KOPT-K1 (cell line): ENCODE measurements at regions not wholly inside any gene's neighbourhood (a gene's known extent, or its start where the extent isn't known, plus 50 kb on each side); places are given as distances from the start of the nearest gene placed in this dataset.
A peak's percentile ranks its signal among the peaks of the same experiment; 100 is the strongest.
"Not testable (repeated sequence)": the region's sequence is repeated elsewhere in the genome, so short reads cannot be mapped to it uniquely, and the experiment has no call there.

Experiments
- H3K27ac ChIP-seq: fragments of 200-600 bp; sonication (generic); 2 replicates; pipeline ENCODE4 v1.5.1; 2016; ENCODE audit warnings: antibody characterized with exemption, mild to moderate bottlenecking, low read depth, low read length; ENCODE audit not compliant: poor library complexity, severe bottlenecking
- H3K36me3 ChIP-seq: fragments of 200-600 bp; sonication (generic); 2 replicates; pipeline ENCODE4 v1.5.1; 2017; ENCODE audit warnings: antibody characterized with exemption, mild to moderate bottlenecking, low read length, moderate library complexity; ENCODE audit not compliant: insufficient read depth
- H3K9me3 ChIP-seq: fragments of 200-600 bp; sonication (generic); 2 replicates; pipeline ENCODE4 v1.5.1; 2017; ENCODE audit warnings: antibody characterized with exemption, low read length, mild to moderate bottlenecking; ENCODE audit not compliant: insufficient read depth, poor library complexity, severe bottlenecking

GRCh38 chr11:21659961-21660360, 532.9 kb upstream of the ANO5 start:
- Histone ChIP-seq H3K27ac (no peak overlapping the region), H3K9me3 (no peaks in the 10 kb centered on the region), H3K36me3 (no peaks in the 10 kb centered on the region)

GRCh38 chr11:21675049-21675616, 517.8 kb upstream of the ANO5 start:
- Histone ChIP-seq H3K27ac (no peak overlapping the region), H3K36me3 (no peaks in the 10 kb centered on the region), H3K9me3 (peaks cover 3% of the 10 kb centered on the region)

DNA sequence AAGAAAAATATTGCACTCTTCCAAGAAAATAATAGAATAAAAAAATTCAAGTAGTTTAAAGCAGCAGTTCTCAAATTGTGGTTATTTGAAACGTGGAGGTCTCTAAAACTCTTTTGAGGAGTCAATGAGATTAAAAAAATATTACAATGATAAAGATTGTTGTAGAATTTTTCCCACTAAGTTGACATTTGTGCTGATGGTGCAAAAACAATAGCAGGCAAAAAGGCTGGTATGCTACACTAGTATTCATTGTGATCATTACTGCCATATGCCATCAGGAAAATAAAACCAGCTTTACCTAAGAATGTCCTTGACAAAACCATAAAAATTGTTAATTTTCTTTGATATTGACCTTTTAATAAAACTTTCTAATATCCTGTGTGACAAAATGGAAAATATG, 505.2 kb upstream of the ANO5 start:
- Histone ChIP-seq H3K9me3 (peaks cover 9% of the 10 kb centered on the region), H3K36me3 (no peaks in the 10 kb centered on the region), H3K27ac (no peak overlapping the region)

- Histone ChIP-seq H3K27ac (no peak overlapping the region), H3K36me3 (no peaks in the 10 kb centered on the region), H3K9me3 (no peaks in the 10 kb centered on the region)
Measured at GRCh38 chr11:21704539-21704938, 488.3 kb upstream of the ANO5 start.

GRCh38 chr11:21707116-21707739, 485.7 kb upstream of the ANO5 start:
- Histone ChIP-seq H3K27ac (no peak overlapping the region), H3K9me3 (no peaks in the 10 kb centered on the region), H3K36me3 (no peaks in the 10 kb centered on the region)

- no peaks in the 10 kb centered on the region for H3K36me3 ChIP-seq
- H3K9me3 ChIP-seq: no peaks in the 10 kb centered on the region
- H3K27ac ChIP-seq: no peak overlapping the region
Measured at GRCh38 chr11:21710809-21711208, 482.1 kb upstream of the ANO5 start.

GRCh38 chr11:21711341-21711740, 481.5 kb upstream of the ANO5 start:
- no peaks in the 10 kb centered on the region for H3K36me3 ChIP-seq
- no peaks in the 10 kb centered on the region for H3K9me3 ChIP-seq
- H3K27ac ChIP-seq: no peak overlapping the region

DNA sequence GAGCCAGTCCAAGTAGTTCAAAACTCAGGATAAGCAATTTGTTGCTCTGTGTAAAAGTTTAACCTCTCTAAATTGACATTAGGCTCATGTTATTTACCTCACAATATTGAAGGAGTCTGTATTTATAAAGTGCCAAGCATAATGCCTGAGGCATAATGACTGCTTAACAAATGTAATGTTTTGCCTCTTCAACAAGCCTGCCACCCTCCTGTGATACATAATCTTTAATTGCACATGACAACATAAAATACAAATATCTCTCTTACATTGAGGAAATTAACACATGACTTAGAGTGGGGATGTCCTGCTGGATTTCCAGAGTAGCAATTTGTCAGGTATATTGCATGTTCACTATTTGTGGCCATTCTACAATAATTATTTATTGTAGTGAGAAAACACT, 469.2 kb upstream of the ANO5 start:
- H3K9me3 ChIP-seq: peaks cover 5% of the 10 kb centered on the region
- no peaks in the 10 kb centered on the region for H3K36me3 ChIP-seq
- no peak overlapping the region for H3K27ac ChIP-seq

DNA sequence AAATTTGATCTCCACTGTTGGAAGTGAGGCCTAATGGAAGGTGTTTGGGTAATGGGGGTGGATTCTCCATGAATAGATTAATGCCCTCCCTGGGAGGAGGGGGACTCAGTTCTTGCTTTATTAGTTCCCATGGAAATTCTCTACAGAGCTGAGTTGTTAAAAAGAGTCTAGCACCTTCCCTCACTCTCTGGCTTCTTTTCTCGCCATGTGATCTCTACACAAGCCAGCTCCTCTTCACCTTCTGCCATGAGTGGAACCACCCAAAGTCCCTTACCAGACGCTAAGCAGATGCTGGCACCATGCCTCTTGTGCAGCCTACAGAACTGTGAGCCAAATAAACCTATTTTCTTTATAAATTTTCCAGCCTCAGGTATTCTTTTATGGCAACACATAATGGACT, 465.8 kb upstream of the ANO5 start:
- Histone ChIP-seq H3K9me3 (peaks cover 19% of the 10 kb centered on the region), H3K36me3 (no peaks in the 10 kb centered on the region), H3K27ac (no peak overlapping the region)

DNA sequence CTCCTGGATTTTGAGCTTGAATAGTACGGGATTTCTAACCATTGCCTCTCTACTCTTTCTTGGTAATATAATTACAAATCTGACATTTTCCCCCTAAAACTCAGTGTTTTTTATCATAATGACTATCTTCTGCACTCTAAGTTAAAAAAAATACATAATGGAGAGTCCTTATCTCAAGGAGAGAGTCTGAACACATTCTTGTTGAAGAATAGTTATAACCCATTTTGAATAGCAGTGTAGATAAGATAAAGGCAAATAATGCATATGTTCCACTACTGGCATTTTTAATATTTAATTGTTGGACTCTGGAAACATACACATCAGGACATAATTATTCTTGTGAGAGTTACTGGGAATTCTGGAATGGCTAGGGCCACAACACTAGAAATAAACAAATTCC, 456.5 kb upstream of the ANO5 start:
- Histone ChIP-seq H3K36me3 (no peaks in the 10 kb centered on the region), H3K27ac (no peak overlapping the region), H3K9me3 (peaks cover 12% of the 10 kb centered on the region)

GRCh38 chr11:21752475-21753243, 440.2 kb upstream of the ANO5 start:
- peaks cover 13% of the 10 kb centered on the region for H3K9me3 ChIP-seq
- H3K36me3 ChIP-seq: not testable (repeated sequence)
- H3K27ac ChIP-seq: peak overlapping the region; percentile 76

DNA sequence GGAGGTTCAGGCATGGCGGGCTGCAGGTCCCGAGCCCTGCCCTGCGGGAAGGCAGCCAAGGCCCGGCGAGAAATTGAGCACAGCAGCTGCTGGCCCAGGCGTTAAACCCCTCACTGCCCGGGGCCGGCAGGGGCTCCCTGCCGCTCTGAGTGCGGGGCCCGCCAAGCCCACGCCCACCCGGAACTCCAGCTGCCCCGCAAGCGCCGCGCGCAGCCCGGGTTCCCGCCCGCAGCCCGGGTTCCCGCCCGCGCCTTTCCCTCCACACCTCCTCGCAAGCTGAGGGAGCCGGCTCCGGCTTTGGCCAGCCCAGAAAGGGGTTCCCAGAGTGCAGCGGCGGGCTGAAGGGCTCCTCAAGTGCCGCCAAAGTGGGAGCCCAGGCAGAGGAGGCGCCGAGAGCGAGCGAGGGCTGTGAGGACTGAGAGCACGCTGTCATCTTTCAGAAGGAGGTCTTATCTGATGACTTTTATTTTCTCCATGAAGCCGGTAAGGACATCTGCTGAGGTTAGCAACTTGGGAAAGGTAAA, 439.6 kb upstream of the ANO5 start:
- Histone ChIP-seq H3K27ac (peak overlapping the region; percentile 76), H3K9me3 (peaks cover 17% of the 10 kb centered on the region)
- H3K36me3 ChIP-seq: not testable (repeated sequence)

- H3K9me3 ChIP-seq: peaks cover 50% of the 10 kb centered on the region
- no peak overlapping the region for H3K27ac ChIP-seq
- H3K36me3 ChIP-seq: no peaks in the 10 kb centered on the region; the same call in 1 of the 2 replicates
Measured at GRCh38 chr11:21761000-21761399, 431.9 kb upstream of the ANO5 start.

- Histone ChIP-seq H3K27ac (no peak overlapping the region), H3K9me3 (peaks cover 3% of the 10 kb centered on the region), H3K36me3 (no peaks in the 10 kb centered on the region)
Measured at GRCh38 chr11:21768388-21768787, 424.5 kb upstream of the ANO5 start.

DNA sequence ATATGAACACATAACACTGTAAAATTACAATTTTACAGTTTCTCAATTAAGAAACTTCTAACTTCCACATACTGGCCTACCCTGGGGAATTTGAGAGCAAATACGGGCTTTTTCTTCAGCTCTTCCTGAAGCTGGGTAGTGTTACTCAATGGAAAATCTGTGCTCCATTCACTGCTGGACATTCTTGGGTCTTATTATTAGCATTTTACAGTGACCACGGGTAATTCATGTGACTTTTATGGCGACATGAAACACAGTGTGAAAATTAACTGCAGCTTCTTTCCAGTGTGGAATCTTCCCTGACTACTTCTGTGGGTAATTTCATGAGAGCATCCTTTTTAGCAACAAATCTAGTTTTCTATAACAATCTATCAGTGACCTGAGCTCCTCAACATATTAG, 423.7 kb upstream of the ANO5 start:
- H3K9me3 ChIP-seq: peaks cover 4% of the 10 kb centered on the region
- H3K27ac ChIP-seq: no peak overlapping the region
- H3K36me3 ChIP-seq: no peaks in the 10 kb centered on the region
